Activated CD4-positive, alpha-beta memory T cell treated with anti-CD3 and anti-CD28 coated beads, Interleukin-2, amount 10 ng/mL, durations not matched to agents 7 days and 5 days (primary cell): ENCODE measurements at regions not wholly inside any gene's neighbourhood (a gene's known extent, or its start where the extent isn't known, plus 50 kb on each side); places are given as distances from the start of the nearest gene placed in this dataset.
"Not testable (repeated sequence)": the region's sequence is repeated elsewhere in the genome, so short reads cannot be mapped to it uniquely, and the experiment has no call there.

Experiments
- CTCF ChIA-PET: fragments of 350-600 bp; sonication (Branson Sonifier 250); formaldehyde crosslinking; loops from one replicate; lab custom pipeline; 2021; ENCODE audit warnings: antibody characterized with exemption, inconsistent platforms; lab: Charles Lee
- POLR2A ChIA-PET: fragments of 350-600 bp; sonication (Branson Sonifier 250); formaldehyde crosslinking; loops from one replicate; lab custom pipeline; 2021; ENCODE audit warnings: antibody characterized with exemption; lab: Charles Lee
- DNase-seq: peaks from one replicate; pipeline ENCODE4 v3.0.0-alpha.2; 2020
- H3K27ac Mint-ChIP-seq: one replicate; pipeline ENCODE4 v1.8.0; 2021; ENCODE audit warnings: mild to moderate bottlenecking, mixed read lengths
- H3K27me3 Mint-ChIP-seq: one replicate; pipeline ENCODE4 v1.8.0; 2021; ENCODE audit warnings: mixed read lengths
- H3K36me3 Mint-ChIP-seq: one replicate; pipeline ENCODE4 v1.8.0; 2021; ENCODE audit warnings: low read depth, mixed read lengths
- H3K4me1 Mint-ChIP-seq: one replicate; pipeline ENCODE4 v1.8.0; 2021; ENCODE audit warnings: mixed read lengths
- H3K4me3 Mint-ChIP-seq: one replicate; pipeline ENCODE4 v1.8.0; 2021; ENCODE audit warnings: mild to moderate bottlenecking, mixed read lengths
- H3K9me3 Mint-ChIP-seq: one replicate; pipeline ENCODE4 v1.8.0; 2021; ENCODE audit warnings: mixed read lengths

- CTCF ChIA-PET = interaction anchor here (0.7 to 3.0 kb wide), 9 partner anchors 18 to 1109 kb away, joined by 3 to 20 read pairs (median 5); a partner anchor contains a TSS
- POLR2A ChIA-PET = interaction anchor here (0.6 to 12.5 kb wide), 13 partner anchors 13 to 1104 kb away, joined by 3 to 971 read pairs (median 5); a partner anchor contains a TSS
- no peaks in the 10 kb centered on the region for H3K9me3 Mint-ChIP-seq
- no peaks in the 10 kb centered on the region for H3K27me3 Mint-ChIP-seq
- no peak for DNase-seq
- peak overlapping the region; percentile 84 for H3K27ac Mint-ChIP-seq
- peak overlapping the region; percentile 67 for H3K4me3 Mint-ChIP-seq
- H3K36me3 Mint-ChIP-seq = peaks cover 20% of the 10 kb centered on the region
- peaks cover 53% of the 10 kb centered on the region for H3K4me1 Mint-ChIP-seq
Observed at GRCh38 chr6:27126046-27126814, 121.3 kb upstream of the PRSS16 start.

- peak overlapping the region; percentile 84 for H3K27ac Mint-ChIP-seq
- H3K27me3 Mint-ChIP-seq = no peaks in the 10 kb centered on the region
- no peaks in the 10 kb centered on the region for H3K9me3 Mint-ChIP-seq
- H3K4me3 Mint-ChIP-seq = peak overlapping the region; percentile 67
- POLR2A ChIA-PET = interaction anchor here (0.6 to 12.5 kb wide), 20 partner anchors 12 to 1105 kb away, joined by 3 to 971 read pairs (median 4); a partner anchor contains a TSS
- CTCF ChIA-PET = interaction anchor here (0.7 to 3.0 kb wide), 15 partner anchors 17 to 1110 kb away, joined by 3 to 20 read pairs (median 5); a partner anchor contains a TSS
- peaks cover 21% of the 10 kb centered on the region for H3K36me3 Mint-ChIP-seq
- peak; percentile 87 for DNase-seq
- peaks cover 51% of the 10 kb centered on the region for H3K4me1 Mint-ChIP-seq
Observed at GRCh38 chr6:27126815-27127537, 120.5 kb upstream of the PRSS16 start.

GRCh38 chr6:27127874-27128273, 119.6 kb upstream of the PRSS16 start:
- DNase-seq, H3K27me3 Mint-ChIP-seq, H3K9me3 Mint-ChIP-seq: not testable (repeated sequence)
- Mint-ChIP-seq H3K27ac (peak overlapping the region; percentile 84), H3K4me1 (peaks cover 51% of the 10 kb centered on the region), H3K4me3 (peak overlapping the region; percentile 67), H3K36me3 (peaks cover 18% of the 10 kb centered on the region)
- ChIA-PET CTCF (interaction anchor here (0.6 to 3.0 kb wide), 12 partner anchors 17 to 1095 kb away, joined by 3 to 20 read pairs (median 4); a partner anchor contains a TSS), POLR2A (interaction anchor here (0.8 to 12.5 kb wide), 11 partner anchors 12 to 878 kb away, joined by 3 to 971 read pairs (median 5); a partner anchor contains a TSS)

GRCh38 chr6:27128311-27129094, 119.0 kb upstream of the PRSS16 start:
- Mint-ChIP-seq H3K9me3 (no peaks in the 10 kb centered on the region), H3K4me1 (peaks cover 55% of the 10 kb centered on the region), H3K27ac (no peak overlapping the region), H3K4me3 (no peak overlapping the region), H3K27me3 (no peaks in the 10 kb centered on the region), H3K36me3 (peaks cover 14% of the 10 kb centered on the region)
- CTCF ChIA-PET = interaction anchor here (0.6 to 3.0 kb wide), 11 partner anchors 17 to 1096 kb away, joined by 3 to 20 read pairs (median 4); a partner anchor contains a TSS
- POLR2A ChIA-PET = interaction anchor here (0.7 to 12.5 kb wide), 10 partner anchors 11 to 931 kb away, joined by 3 to 971 read pairs (median 4); a partner anchor contains a TSS
- DNase-seq = no peak

- no peaks in the 10 kb centered on the region for H3K27me3 Mint-ChIP-seq
- ChIA-PET CTCF (interaction anchor here (1.4 to 3.0 kb wide), 4 partner anchors 16 to 48 kb away, joined by 3 to 20 read pairs (median 6); no protein-coding TSS in a partner anchor), POLR2A (interaction anchor here (0.7 to 12.5 kb wide), 9 partner anchors 20 to 932 kb away, joined by 3 to 971 read pairs (median 10); a partner anchor contains a TSS)
- no peaks in the 10 kb centered on the region for H3K9me3 Mint-ChIP-seq
- H3K4me1 Mint-ChIP-seq = peaks cover 59% of the 10 kb centered on the region
- peak overlapping the region; percentile 20 for H3K4me3 Mint-ChIP-seq
- no peak overlapping the region for H3K27ac Mint-ChIP-seq
- H3K36me3 Mint-ChIP-seq = peaks cover 15% of the 10 kb centered on the region
- DNase-seq = no peak
Observed at GRCh38 chr6:27129095-27129815, 118.2 kb upstream of the PRSS16 start.

- CTCF ChIA-PET = interaction anchor here (1.0 to 5.8 kb wide), 3 partner anchors 16 to 761 kb away, joined by 3 to 66 read pairs (median 3); a partner anchor contains a TSS
- no peak overlapping the region for H3K27ac Mint-ChIP-seq
Observed at GRCh38 chr6:27129917-27130316, 117.6 kb upstream of the PRSS16 start.

GRCh38 chr6:27130668-27131428, 116.7 kb upstream of the PRSS16 start:
- ChIA-PET CTCF (interaction anchor here (1.0 to 5.8 kb wide), 6 partner anchors 15 to 846 kb away, joined by 3 to 66 read pairs (median 4); a partner anchor contains a TSS), POLR2A (interaction anchor here (0.6 to 12.5 kb wide), 30 partner anchors 8 to 1766 kb away, joined by 3 to 971 read pairs (median 24); partner anchors contain the start of gene HMGN4)
- no peak overlapping the region for H3K4me3 Mint-ChIP-seq
- H3K4me1 Mint-ChIP-seq = peaks cover 66% of the 10 kb centered on the region
- H3K9me3 Mint-ChIP-seq = no peaks in the 10 kb centered on the region
- no peak overlapping the region for H3K27ac Mint-ChIP-seq
- no peak for DNase-seq
- H3K36me3 Mint-ChIP-seq = peaks cover 9% of the 10 kb centered on the region
- H3K27me3 Mint-ChIP-seq = no peaks in the 10 kb centered on the region

More at GRCh38 chr6:27129917-27130316, 117.6 kb upstream of the PRSS16 start:
- Mint-ChIP-seq H3K27me3 (no peaks in the 10 kb centered on the region), H3K36me3 (peaks cover 13% of the 10 kb centered on the region), H3K9me3 (no peaks in the 10 kb centered on the region), H3K4me1 (peaks cover 64% of the 10 kb centered on the region), H3K4me3 (no peak overlapping the region)
- POLR2A ChIA-PET = interaction anchor here (0.6 to 12.5 kb wide), 16 partner anchors 10 to 1767 kb away, joined by 3 to 971 read pairs (median 60); partner anchors contain the start of gene HMGN4
- DNase-seq = no peak

GRCh38 chr6:27132282-27132531, 115.3 kb upstream of the PRSS16 start:
- CTCF ChIA-PET = interaction anchor here (0.8 to 5.8 kb wide), 5 partner anchors 11 to 847 kb away, joined by 3 to 66 read pairs (median 4); partner anchors contain the start of gene ZNF184
- peaks cover 61% of the 10 kb centered on the region for H3K4me1 Mint-ChIP-seq

GRCh38 chr6:27132532-27133280, 114.8 kb upstream of the PRSS16 start:
- CTCF ChIA-PET = interaction anchor here (0.8 to 5.8 kb wide), 5 partner anchors 12 to 848 kb away, joined by 3 to 66 read pairs (median 4); partner anchors contain the start of gene ZNF184
- POLR2A ChIA-PET = interaction anchor here (0.6 to 12.5 kb wide), 55 partner anchors 7 to 1789 kb away, joined by 3 to 971 read pairs (median 12); partner anchors contain the start of genes ZNF184 and ZSCAN31
- Mint-ChIP-seq H3K4me3 (no peak overlapping the region), H3K4me1 (peaks cover 60% of the 10 kb centered on the region), H3K9me3 (no peaks in the 10 kb centered on the region), H3K27ac (no peak overlapping the region), H3K27me3 (no peaks in the 10 kb centered on the region), H3K36me3 (peaks cover 13% of the 10 kb centered on the region)
- peak; percentile 95 for DNase-seq

More at GRCh38 chr6:27132282-27132531, 115.3 kb upstream of the PRSS16 start:
- not testable (repeated sequence) for H3K9me3 Mint-ChIP-seq, H3K27me3 Mint-ChIP-seq, DNase-seq, H3K4me3 Mint-ChIP-seq, H3K36me3 Mint-ChIP-seq, H3K27ac Mint-ChIP-seq
- POLR2A ChIA-PET = interaction anchor here (0.6 to 12.5 kb wide), 45 partner anchors 8 to 1790 kb away, joined by 3 to 971 read pairs (median 19); partner anchors contain the start of genes ZNF184 and ZSCAN31
